GM10248 (cell line): ENCODE measurements at regions not wholly inside any gene's neighbourhood (a gene's known extent, or its start where the extent isn't known, plus 50 kb on each side); places are given as distances from the start of the nearest gene placed in this dataset.

Experiments used
- CTCF ChIA-PET: fragments of 300-600 bp; sonication (Branson Sonifier 250); formaldehyde crosslinking; extraction: SDS; loops from one replicate; lab custom pipeline; 2021; ENCODE audit warnings: antibody characterized with exemption; lab: Yijun Ruan, JAX
- POLR2A ChIA-PET: fragments of 350-650 bp; sonication (Branson Sonifier 250); formaldehyde crosslinking; extraction: SDS; loops from one replicate; lab custom pipeline; 2020; ENCODE audit warnings: antibody characterized with exemption; lab: Yijun Ruan, JAX
- DNase-seq: peaks from one replicate; pipeline ENCODE4 v3.0.0; 2012; ENCODE audit errors: extremely low spot score
- TF ChIP-seq, protein P1 (sequence below): IDR thresholded peaks from 2 replicates; pipeline ENCODE4 v1.5.1; 2012; ENCODE audit warnings: mild to moderate bottlenecking, low read depth; ENCODE audit errors: extremely low read depth, missing control alignments, control extremely low read depth

- ChIA-PET CTCF (no interaction called here), POLR2A (no interaction called here)
- DNase-seq = no peak
- TF ChIP-seq, protein P1, sequence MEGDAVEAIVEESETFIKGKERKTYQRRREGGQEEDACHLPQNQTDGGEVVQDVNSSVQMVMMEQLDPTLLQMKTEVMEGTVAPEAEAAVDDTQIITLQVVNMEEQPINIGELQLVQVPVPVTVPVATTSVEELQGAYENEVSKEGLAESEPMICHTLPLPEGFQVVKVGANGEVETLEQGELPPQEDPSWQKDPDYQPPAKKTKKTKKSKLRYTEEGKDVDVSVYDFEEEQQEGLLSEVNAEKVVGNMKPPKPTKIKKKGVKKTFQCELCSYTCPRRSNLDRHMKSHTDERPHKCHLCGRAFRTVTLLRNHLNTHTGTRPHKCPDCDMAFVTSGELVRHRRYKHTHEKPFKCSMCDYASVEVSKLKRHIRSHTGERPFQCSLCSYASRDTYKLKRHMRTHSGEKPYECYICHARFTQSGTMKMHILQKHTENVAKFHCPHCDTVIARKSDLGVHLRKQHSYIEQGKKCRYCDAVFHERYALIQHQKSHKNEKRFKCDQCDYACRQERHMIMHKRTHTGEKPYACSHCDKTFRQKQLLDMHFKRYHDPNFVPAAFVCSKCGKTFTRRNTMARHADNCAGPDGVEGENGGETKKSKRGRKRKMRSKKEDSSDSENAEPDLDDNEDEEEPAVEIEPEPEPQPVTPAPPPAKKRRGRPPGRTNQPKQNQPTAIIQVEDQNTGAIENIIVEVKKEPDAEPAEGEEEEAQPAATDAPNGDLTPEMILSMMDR = no peak
Measured at GRCh38 chr15:47603026-47603425, 114.3 kb upstream of the SEMA6D start.

GRCh38 chr15:47607695-47608094, 109.6 kb upstream of the SEMA6D start:
- CTCF ChIA-PET = no interaction called here
- TF ChIP-seq, protein P1 = no peak
- DNase-seq = no peak
- POLR2A ChIA-PET = no interaction called here

DNA sequence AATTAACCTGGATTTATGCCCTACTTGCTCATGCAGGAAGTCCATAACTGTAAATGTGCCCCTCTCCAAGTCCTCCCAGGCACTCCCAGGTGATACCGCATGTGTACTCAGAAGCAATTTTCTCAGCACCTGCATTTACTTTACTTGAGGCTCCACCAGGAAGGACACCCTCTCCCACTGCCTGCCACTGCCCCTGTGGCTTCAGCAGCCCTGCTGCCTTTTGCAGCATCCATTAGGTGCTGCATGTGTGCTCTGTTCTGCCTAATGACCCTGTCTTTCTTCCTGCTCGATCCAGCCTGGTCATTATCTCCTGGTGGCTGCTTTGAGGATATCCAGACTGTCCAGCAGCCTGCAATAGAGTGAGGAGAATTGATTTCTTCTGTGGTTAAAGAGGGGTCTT, 107.6 kb upstream of the SEMA6D start:
- POLR2A ChIA-PET = no interaction called here
- DNase-seq = no peak
- TF ChIP-seq, protein P1 = no peak
- CTCF ChIA-PET = no interaction called here

DNA sequence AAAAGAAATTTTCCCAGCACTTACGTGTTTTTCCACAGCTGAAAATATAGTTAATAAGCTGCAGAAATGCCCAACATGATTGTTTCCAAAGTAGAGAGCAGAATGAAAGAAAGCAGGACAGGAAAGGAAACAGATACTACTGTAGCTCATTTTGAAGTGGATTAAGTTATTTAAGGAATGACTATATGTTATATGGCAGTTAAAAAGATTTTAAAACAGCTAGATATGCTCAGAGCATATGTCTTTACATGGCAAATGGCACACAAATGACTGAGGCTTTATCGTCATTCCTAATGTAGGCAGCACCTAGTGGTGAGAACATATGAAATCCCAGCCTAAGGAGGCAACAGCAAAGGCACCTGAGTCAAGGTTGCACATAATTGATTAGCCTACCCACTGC, 106.6 kb upstream of the SEMA6D start:
- ChIA-PET CTCF (no interaction called here), POLR2A (no interaction called here)
- TF ChIP-seq, protein P1 = no peak
- no peak for DNase-seq

DNA sequence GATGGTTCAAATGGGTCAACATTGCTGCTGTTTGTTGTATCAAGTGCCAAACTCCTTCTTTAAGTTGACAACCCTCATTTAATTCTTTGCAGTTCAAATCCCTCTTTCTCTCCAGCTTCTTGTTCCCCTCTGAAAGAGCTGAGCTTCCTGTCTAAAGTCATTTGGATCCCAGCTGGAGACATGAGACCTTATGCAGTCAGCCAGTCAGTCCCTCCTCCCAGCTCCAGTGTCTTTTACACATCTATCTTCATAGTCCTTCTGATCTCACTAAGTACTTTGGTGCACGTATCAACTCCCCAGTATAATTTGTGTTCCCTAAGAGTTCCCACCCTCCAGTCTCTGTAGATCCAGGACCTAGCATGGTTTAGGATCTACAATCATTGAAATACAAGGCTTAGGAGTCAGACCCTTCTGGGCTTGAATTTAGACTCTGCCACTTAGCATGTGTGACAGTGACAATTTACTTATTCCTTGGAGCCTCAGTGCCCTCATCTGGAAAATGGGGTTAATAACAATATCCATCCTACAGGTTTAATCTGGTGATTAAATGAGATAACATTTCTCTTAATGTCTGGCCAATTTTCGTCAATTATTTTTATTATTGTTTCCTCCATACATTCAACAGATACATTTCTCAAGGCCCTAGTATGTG, 102.8 kb upstream of the SEMA6D start:
- POLR2A ChIA-PET = no interaction called here
- CTCF ChIA-PET = interaction anchor here (1.3 kb wide), 1 partner anchor 41 kb away, joined by 4 read pairs; no protein-coding TSS in a partner anchor
- DNase-seq = no peak
- TF ChIP-seq, protein P1 = no peak

DNA sequence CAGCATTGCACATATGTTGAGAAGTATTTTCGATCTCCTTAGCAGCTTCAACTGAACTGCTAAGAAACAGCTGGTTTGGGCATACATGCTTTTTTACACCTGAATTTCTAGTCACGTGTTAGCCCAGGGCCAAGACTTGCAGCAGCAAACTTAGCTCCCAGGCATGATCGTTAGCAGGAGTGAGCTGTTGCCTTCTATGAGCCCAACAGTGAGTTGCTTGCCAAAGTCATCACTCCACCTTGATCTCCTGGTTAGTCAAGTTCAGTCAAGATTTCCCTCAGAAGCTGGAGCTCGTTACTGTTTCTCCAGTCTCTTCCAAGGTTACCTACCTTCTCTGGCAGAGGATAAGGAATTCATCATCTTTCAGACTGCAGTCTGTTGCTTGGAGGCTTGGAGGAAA, 100.4 kb upstream of the SEMA6D start:
- ChIA-PET POLR2A (no interaction called here), CTCF (no interaction called here)
- DNase-seq = no peak
- TF ChIP-seq, protein P1 = no peak
